ENCODE measurements at regions not wholly inside any gene's neighbourhood (a gene's known extent, or its start where the extent isn't known, plus 50 kb on each side); places are given as distances from the start of the nearest gene placed in this dataset.

- Histone ChIP-seq H3K27me3 (no peaks in the 10 kb centered on the region), H3K27ac (no peak overlapping the region), H3K9me3 (no peaks in the 10 kb centered on the region), H3K4me3 (no peak overlapping the region), H3K4me1 (no peaks in the 10 kb centered on the region), H3K36me3 (no peaks in the 10 kb centered on the region)
- TF ChIP-seq POLR2AphosphoS5 (IDR thresholded peaks at IDR 0.05; ENCODE audit: insufficient read depth in 1 of 2, low read depth in 1 of 2) (no peak), POLR2A (IDR thresholded peaks at IDR 0.05) (no peak), CTCF (IDR thresholded peaks at IDR 0.05) (no peak)
- DNase-seq (ENCODE audit: extremely low spot score in 2 of 2), result no peak
- intact Hi-C loops (cut with DNase I), result no loop called here
These were observed 144.4 kb downstream of the ZNF674 start for GRCh38 chrX:46400530-46401443.

- intact Hi-C loops (cut with DNase I), result no loop called here
- H3K27ac ChIP-seq, result no peak overlapping the region
- DNase-seq (ENCODE audit: extremely low spot score in 2 of 2), result no peak
- H3K9me3 ChIP-seq, result no peaks in the 10 kb centered on the region
- no peaks in the 10 kb centered on the region for H3K4me1 ChIP-seq
- H3K27me3 ChIP-seq, result no peaks in the 10 kb centered on the region
- no peak for TF ChIP-seq CTCF (IDR thresholded peaks at IDR 0.05)
- TF ChIP-seq POLR2A (IDR thresholded peaks at IDR 0.05), result no peak
- no peak for TF ChIP-seq POLR2AphosphoS5 (IDR thresholded peaks at IDR 0.05; ENCODE audit: insufficient read depth in 1 of 2, low read depth in 1 of 2)
- no peak overlapping the region for H3K4me3 ChIP-seq
- no peaks in the 10 kb centered on the region for H3K36me3 ChIP-seq
These were observed 146.3 kb downstream of the ZNF674 start for GRCh38 chrX:46398874-46399273.

- intact Hi-C loops (cut with DNase I), result no loop called here
- no peaks in the 10 kb centered on the region for H3K4me1 ChIP-seq
- no peaks in the 10 kb centered on the region for H3K9me3 ChIP-seq
- no peak for DNase-seq (ENCODE audit: extremely low spot score in 2 of 2)
- H3K4me3 ChIP-seq, result no peak overlapping the region
- TF ChIP-seq POLR2A (IDR thresholded peaks at IDR 0.05) (no peak), POLR2AphosphoS5 (IDR thresholded peaks at IDR 0.05; ENCODE audit: insufficient read depth in 1 of 2, low read depth in 1 of 2) (no peak), CTCF (IDR thresholded peaks at IDR 0.05) (no peak)
- no peaks in the 10 kb centered on the region for H3K27me3 ChIP-seq
- no peaks in the 10 kb centered on the region for H3K36me3 ChIP-seq
- H3K27ac ChIP-seq, result no peak overlapping the region
These were observed 147.1 kb downstream of the ZNF674 start for GRCh38 chrX:46398126-46398525.

GRCh38 chrX:46386511-46386910 is 158.7 kb downstream of the ZNF674 start:
- H3K4me1 ChIP-seq, result no peaks in the 10 kb centered on the region
- H3K27me3 ChIP-seq, result no peaks in the 10 kb centered on the region
- intact Hi-C loops (cut with DNase I), result no loop called here
- H3K4me3 ChIP-seq, result no peak overlapping the region
- no peak for TF ChIP-seq POLR2AphosphoS5 (IDR thresholded peaks at IDR 0.05; ENCODE audit: insufficient read depth in 1 of 2, low read depth in 1 of 2)
- TF ChIP-seq CTCF (IDR thresholded peaks at IDR 0.05), result no peak
- no peak overlapping the region for H3K27ac ChIP-seq
- H3K9me3 ChIP-seq, result no peaks in the 10 kb centered on the region
- no peak for DNase-seq (ENCODE audit: extremely low spot score in 2 of 2)
- H3K36me3 ChIP-seq, result no peaks in the 10 kb centered on the region

- H3K4me3 ChIP-seq, result no peak overlapping the region
- no peak for TF ChIP-seq POLR2AphosphoS5 (IDR thresholded peaks at IDR 0.05; ENCODE audit: insufficient read depth in 1 of 2, low read depth in 1 of 2)
- TF ChIP-seq POLR2A (IDR thresholded peaks at IDR 0.05), result no peak
- no peak for TF ChIP-seq CTCF (IDR thresholded peaks at IDR 0.05)
- DNase-seq (ENCODE audit: extremely low spot score in 2 of 2), result no peak
- H3K36me3 ChIP-seq, result no peaks in the 10 kb centered on the region
- H3K27me3 ChIP-seq, result no peaks in the 10 kb centered on the region
- intact Hi-C loops (cut with DNase I), result no loop called here
- no peaks in the 10 kb centered on the region for H3K9me3 ChIP-seq
- no peak overlapping the region for H3K27ac ChIP-seq
- H3K4me1 ChIP-seq, result no peaks in the 10 kb centered on the region
These were observed 162.2 kb downstream of the ZNF674 start for GRCh38 chrX:46383006-46383405.
